DND-41 (cell line): ENCODE measurements at regions not wholly inside any gene's neighbourhood (a gene's known extent, or its start where the extent isn't known, plus 50 kb on each side); places are given as distances from the start of the nearest gene placed in this dataset.

Source experiments
- CTCF ChIP-seq: IDR thresholded peaks from 2 replicates; pipeline ENCODE4 v1.5.1; 2012; ENCODE audit warnings: borderline replicate concordance, low read length, moderate library complexity, mild to moderate bottlenecking; ENCODE audit not compliant: poor library complexity, severe bottlenecking; ENCODE audit errors: extremely low read depth
- EZH2 ChIP-seq: IDR thresholded peaks from 3 replicates; pipeline ENCODE4 v1.6.1; 2012; ENCODE audit warnings: borderline replicate concordance, low read depth, mild to moderate bottlenecking, moderate library complexity, low read length, inconsistent platforms; ENCODE audit not compliant: severe bottlenecking

GRCh38 chr12:39005671-39006070 lies 100.3 kb upstream of the CPNE8 start:
- TF ChIP-seq CTCF (no peak), EZH2 (no peak)
